ENCODE measurements at regions not wholly inside any gene's neighbourhood (a gene's known extent, or its start where the extent isn't known, plus 50 kb on each side); places are given as distances from the start of the nearest gene placed in this dataset.
"Not testable (repeated sequence)": the region's sequence is repeated elsewhere in the genome, so short reads cannot be mapped to it uniquely, and the experiment has no call there.

DNA sequence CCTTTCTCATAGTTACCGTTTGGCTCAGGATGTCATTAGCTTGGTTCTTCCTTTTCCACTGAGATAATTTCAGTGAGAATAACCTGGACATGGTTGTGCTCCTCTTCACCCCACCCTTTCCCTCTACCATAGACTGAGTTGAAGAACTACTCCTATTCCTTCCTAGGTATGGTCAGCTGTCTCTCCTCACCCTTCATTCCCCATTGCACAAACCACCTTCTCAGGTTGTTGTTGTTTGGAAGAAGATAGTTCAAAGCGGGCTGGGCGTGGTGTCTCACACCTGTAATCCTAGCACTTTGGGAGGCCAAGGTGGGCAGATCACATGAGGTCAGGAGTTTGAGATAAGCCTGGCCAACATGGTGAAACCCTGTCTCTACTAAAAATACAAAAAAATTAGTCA, 168.0 kb upstream of the TBL1XR1 start:
- not testable (repeated sequence) for ATAC-seq; DNase-seq; H3K27me3 Mint-ChIP-seq; H3K36me3 Mint-ChIP-seq (ENCODE audit: low read depth); H3K27ac Mint-ChIP-seq; H3K4me3 Mint-ChIP-seq; H3K9me3 Mint-ChIP-seq
- peaks cover 26% of the 10 kb centered on the region for H3K4me1 Mint-ChIP-seq

DNA sequence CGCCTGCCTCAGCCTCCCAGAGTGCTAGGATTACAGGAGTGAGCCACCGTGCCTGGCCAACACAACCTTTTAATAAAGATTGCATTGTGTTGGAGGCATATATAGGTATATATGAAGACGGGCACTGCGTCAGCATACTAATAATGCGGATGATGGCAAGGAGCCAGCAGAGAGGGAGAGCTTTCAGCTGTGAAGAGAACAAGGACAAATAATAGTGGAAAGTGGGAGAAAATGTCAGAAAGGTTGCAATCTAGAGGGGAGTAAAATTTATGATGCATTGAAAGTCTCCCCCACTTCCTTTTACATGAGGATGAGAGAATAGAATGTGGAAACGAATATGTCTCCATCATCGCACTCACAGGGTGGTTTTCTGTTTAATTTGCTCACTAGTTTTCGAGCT, 170.5 kb upstream of the TBL1XR1 start:
- Mint-ChIP-seq H3K36me3 (ENCODE audit: low read depth) (no peaks in the 10 kb centered on the region), H3K27ac (no peak overlapping the region), H3K27me3 (no peaks in the 10 kb centered on the region), H3K4me3 (no peak overlapping the region), H3K9me3 (no peaks in the 10 kb centered on the region), H3K4me1 (peaks cover 3% of the 10 kb centered on the region)
- DNase-seq (no peak), ATAC-seq (no peak)

DNA sequence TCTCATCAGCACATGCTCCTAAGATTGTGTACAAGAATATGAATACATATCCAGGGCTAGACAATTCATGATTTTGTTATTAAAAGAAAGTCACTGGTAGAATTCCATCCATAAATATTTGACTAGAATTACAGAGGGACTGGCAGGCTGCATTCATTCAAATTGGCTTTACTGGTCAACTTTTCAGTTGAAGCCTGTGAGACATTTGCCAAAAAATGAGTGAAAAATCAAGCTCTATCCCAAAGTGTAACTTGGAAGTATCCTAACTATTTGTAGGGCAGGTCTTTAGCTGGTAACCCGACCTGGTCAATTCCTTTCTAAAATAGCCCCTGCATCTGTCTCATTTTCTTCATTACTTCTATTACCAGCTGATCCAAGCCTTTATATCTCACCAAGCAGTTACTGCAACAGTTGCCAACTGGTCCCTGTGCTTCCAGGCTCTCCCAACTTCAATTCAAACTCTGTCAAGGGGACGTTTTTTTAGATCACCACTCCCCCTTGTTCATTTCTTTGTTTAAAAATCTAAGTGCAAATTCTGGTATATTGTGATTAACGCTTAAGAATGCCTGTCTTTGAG, 173.1 kb upstream of the TBL1XR1 start:
- ATAC-seq, result no peak
- DNase-seq, result no peak
- Mint-ChIP-seq H3K27ac (no peak overlapping the region), H3K9me3 (no peaks in the 10 kb centered on the region), H3K27me3 (no peaks in the 10 kb centered on the region), H3K4me3 (no peak overlapping the region), H3K4me1 (no peaks in the 10 kb centered on the region), H3K36me3 (ENCODE audit: low read depth) (no peaks in the 10 kb centered on the region)

DNA sequence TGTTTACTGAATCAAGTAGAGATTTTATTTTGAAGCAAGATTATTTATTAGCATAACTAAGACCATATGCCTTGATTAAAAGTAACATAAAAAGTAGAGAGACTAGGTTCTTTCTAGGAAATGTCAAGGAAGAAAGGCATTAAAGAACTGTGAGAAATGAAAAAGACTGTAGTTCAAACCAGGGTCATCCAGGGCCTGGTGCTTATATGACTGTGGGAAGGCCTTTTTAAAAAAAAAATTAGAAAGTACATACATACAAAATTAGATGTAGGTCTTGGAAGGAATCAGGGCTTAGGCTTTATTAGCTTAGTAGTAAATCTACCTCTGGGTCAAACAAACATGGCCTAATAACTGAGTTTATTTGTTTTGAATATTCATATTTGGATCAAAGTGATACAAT, 173.9 kb upstream of the TBL1XR1 start:
- ATAC-seq, result no peak
- no peak overlapping the region for H3K27ac Mint-ChIP-seq
- H3K9me3 Mint-ChIP-seq, result no peaks in the 10 kb centered on the region
- DNase-seq, result no peak
- H3K4me3 Mint-ChIP-seq, result no peak overlapping the region
- no peaks in the 10 kb centered on the region for H3K27me3 Mint-ChIP-seq
- no peaks in the 10 kb centered on the region for H3K36me3 Mint-ChIP-seq (ENCODE audit: low read depth)
- no peaks in the 10 kb centered on the region for H3K4me1 Mint-ChIP-seq

DNA sequence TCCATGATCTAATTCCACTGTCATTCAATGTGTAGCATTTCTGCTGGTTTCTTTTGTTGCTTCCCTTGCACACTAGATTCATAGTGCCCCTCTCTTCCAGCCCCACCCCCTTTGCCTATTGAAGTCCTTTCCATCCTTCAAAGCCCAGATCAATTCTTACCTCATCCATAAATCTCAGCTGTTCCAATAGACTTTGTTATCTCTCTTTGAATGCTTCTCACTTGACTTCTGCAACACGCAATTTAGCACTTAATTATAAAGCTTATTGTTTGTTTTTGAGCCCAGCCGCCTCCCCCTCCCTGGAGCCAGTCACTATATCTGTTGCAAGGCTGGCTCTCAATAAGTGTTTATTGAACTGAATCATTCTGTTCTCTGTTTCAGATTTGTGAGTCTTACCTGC, 174.6 kb upstream of the TBL1XR1 start:
- Mint-ChIP-seq H3K27ac (no peak overlapping the region), H3K4me3 (no peak overlapping the region), H3K36me3 (ENCODE audit: low read depth) (no peaks in the 10 kb centered on the region), H3K4me1 (no peaks in the 10 kb centered on the region), H3K27me3 (no peaks in the 10 kb centered on the region), H3K9me3 (no peaks in the 10 kb centered on the region)
- no peak for ATAC-seq
- no peak for DNase-seq

DNA sequence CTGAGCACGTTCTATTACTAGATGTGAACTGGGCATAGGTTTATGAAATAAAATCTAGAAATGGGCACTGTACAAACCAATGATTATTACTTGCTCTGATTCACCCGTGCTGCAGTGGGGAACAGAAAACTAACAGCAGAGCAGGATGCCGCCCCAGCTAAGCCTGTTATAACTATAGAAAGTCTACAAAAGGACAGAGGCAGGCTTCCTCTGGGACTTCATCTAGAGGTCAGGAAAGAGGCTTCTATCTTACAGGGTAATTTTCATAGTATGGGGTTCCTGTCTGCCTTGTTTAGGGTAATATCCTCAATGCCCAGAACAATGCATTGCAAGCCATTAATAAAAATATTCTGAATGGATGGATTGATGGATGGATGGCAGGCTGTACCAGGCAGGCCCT, 177.0 kb upstream of the TBL1XR1 start:
- no peaks in the 10 kb centered on the region for H3K9me3 Mint-ChIP-seq
- no peak overlapping the region for H3K27ac Mint-ChIP-seq
- no peak overlapping the region for H3K4me3 Mint-ChIP-seq
- no peaks in the 10 kb centered on the region for H3K36me3 Mint-ChIP-seq (ENCODE audit: low read depth)
- peaks cover 5% of the 10 kb centered on the region for H3K4me1 Mint-ChIP-seq
- DNase-seq (no peak), ATAC-seq (no peak)
- no peaks in the 10 kb centered on the region for H3K27me3 Mint-ChIP-seq

DNA sequence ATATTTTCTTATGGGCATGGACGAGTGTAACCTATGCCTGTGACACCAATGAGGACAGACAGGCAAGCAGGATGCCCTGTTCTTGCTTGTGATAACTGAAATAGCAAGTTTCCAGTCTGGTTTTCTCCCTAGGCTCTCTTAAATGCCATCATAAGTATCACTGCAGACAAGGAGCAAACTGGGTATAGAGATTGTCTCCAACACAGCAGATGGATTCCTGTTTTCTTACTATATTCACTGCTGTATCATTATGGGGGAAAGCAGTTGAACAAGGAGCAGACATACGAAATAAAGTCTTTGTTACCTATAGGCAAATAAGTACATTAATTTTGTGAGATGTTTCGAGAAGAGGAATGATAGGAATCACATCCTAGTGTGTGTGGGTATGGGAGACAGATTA, 178.0 kb upstream of the TBL1XR1 start:
- no peak for DNase-seq
- Mint-ChIP-seq H3K9me3 (no peaks in the 10 kb centered on the region), H3K4me3 (no peak overlapping the region), H3K27me3 (no peaks in the 10 kb centered on the region), H3K4me1 (peaks cover 5% of the 10 kb centered on the region), H3K36me3 (ENCODE audit: low read depth) (no peaks in the 10 kb centered on the region), H3K27ac (no peak overlapping the region)
- no peak for ATAC-seq

DNA sequence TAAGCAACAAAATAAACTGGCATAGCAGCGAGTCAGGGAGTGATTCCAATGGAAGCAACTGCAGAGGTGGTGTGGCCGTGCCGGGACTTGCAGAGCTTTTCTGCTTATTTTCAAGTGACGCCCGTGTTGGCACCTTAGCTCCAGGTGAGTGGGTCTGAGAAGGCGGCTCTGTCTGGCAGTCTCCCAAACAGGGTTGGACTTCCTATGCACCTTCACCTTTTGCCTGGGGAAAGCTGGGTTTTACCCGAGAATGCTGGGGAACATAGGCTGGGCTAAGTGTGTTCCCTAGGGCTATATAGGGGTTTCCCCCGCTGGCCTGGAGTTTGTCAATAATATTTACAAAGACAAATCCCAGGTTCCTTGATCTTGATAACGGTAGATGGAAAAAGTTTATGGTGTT, 179.9 kb upstream of the TBL1XR1 start:
- Mint-ChIP-seq H3K9me3 (peaks cover 1% of the 10 kb centered on the region), H3K36me3 (ENCODE audit: low read depth) (peaks cover 2% of the 10 kb centered on the region), H3K27ac (no peak overlapping the region), H3K4me1 (peaks cover 5% of the 10 kb centered on the region), H3K27me3 (no peaks in the 10 kb centered on the region), H3K4me3 (no peak overlapping the region)
- no peak for DNase-seq
- no peak for ATAC-seq

DNA sequence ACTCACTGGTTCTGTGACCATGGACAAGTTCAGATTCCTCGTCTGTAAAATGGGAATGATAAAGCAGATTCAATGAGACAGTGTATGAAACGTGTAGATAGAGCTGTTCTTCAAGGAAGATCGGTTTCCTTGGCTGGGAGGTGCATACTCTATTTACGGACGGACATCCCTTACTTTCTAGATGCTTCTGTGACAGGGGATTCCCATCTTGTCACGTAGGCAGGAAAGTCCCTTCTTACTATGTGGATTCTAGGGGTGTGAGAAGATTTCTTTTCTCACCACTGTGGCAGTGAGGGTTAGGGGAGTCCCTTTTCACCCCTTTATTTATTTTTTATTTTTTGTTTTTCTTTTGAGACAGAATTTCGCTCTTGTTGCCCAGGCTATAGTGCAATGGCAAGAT, 180.9 kb upstream of the TBL1XR1 start:
- ATAC-seq, result no peak
- Mint-ChIP-seq H3K9me3 (peaks cover 4% of the 10 kb centered on the region), H3K27me3 (no peaks in the 10 kb centered on the region), H3K27ac (no peak overlapping the region), H3K36me3 (ENCODE audit: low read depth) (peaks cover 2% of the 10 kb centered on the region), H3K4me3 (no peak overlapping the region), H3K4me1 (peaks cover 5% of the 10 kb centered on the region)
- DNase-seq, result no peak

DNA sequence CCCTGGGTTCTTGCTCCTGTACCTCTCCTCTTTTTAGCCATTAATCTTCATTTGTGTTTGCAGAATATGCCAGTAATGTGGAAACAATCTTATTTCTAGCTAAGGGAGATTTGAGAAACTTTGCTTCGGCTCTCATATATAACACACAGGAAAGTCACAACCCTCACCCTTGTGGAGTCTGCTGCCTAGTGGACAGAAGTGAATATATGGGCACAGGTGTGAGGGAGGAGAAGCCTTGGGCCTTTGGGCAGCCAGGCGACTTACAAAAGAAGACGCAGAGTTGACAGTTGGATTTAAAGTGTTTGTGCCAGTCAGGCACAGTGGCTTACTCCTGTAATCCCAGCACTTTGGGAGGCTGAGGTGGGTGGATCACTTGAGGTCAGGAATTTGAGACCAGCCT, 181.8 kb upstream of the TBL1XR1 start:
- DNase-seq (no peak), ATAC-seq (no peak)
- Mint-ChIP-seq H3K27me3 (no peaks in the 10 kb centered on the region), H3K36me3 (ENCODE audit: low read depth) (peaks cover 2% of the 10 kb centered on the region), H3K27ac (no peak overlapping the region), H3K4me3 (no peak overlapping the region), H3K9me3 (peaks cover 4% of the 10 kb centered on the region), H3K4me1 (peaks cover 5% of the 10 kb centered on the region)

DNA sequence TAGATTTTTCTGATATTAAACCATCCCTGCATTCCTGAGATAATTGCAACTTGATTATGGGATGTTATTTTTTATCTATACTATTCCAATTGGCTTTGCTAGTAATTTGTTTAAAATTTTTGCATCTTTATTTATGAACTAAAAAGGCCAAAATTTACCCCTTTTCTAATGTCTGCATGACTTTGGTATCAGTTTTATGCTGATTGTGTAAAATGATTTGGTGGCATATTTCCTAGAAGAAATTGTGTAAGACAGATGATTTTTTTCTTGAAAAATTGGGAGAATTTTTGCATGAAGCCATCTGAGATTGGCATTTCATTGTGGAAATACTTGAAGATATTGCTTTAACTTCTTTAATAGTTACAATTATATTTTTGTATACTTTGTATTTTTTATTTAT, 183.8 kb upstream of the TBL1XR1 start:
- Mint-ChIP-seq H3K4me3 (no peak overlapping the region), H3K27ac (no peak overlapping the region), H3K9me3 (peaks cover 4% of the 10 kb centered on the region), H3K36me3 (ENCODE audit: low read depth) (peaks cover 2% of the 10 kb centered on the region), H3K27me3 (no peaks in the 10 kb centered on the region), H3K4me1 (peaks cover 11% of the 10 kb centered on the region)
- ATAC-seq (no peak), DNase-seq (no peak)

DNA sequence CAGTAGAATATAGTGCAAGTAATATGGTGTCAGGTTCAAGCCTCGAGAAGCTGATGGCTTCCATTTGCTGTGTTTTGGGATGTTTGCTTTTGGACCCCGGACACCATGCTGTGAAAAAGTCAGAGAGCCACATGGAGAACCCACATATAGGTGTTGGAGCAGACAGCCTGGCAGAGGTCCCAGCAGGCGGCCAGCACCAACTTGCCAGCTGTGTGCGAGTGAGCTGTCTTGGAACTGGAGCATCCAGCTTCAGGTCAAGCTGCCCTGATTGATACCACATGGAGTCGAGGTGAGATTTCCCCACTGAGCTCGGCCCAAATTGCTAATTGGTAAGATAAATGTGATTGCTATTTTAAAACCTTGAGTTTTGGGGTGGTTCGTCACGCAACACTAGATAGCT, 185.7 kb upstream of the TBL1XR1 start:
- H3K36me3 Mint-ChIP-seq (ENCODE audit: low read depth), result peaks cover 2% of the 10 kb centered on the region
- H3K4me3 Mint-ChIP-seq, result no peak overlapping the region
- H3K27me3 Mint-ChIP-seq, result no peaks in the 10 kb centered on the region
- no peak for DNase-seq
- peaks cover 8% of the 10 kb centered on the region for H3K9me3 Mint-ChIP-seq
- ATAC-seq, result no peak
- H3K4me1 Mint-ChIP-seq, result peaks cover 9% of the 10 kb centered on the region
- no peak overlapping the region for H3K27ac Mint-ChIP-seq

DNA sequence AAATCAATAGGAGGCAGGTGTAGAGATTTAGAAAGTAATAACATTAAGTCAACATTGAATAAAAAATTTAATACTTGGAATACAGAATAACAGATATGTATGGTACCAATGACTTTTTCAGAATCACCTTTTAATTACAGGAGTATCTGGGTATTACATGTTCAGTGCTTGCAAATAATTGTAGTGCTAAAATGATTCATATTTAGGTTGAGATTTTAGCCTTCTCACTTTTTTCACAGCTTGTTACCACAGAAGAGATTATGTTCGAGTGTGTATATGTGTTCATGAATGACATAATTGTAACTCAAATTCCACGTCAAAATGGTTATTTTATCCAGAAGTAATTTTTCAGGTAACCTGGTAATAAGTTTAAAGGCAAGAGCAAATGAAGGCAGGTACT, 187.9 kb upstream of the TBL1XR1 start:
- Mint-ChIP-seq H3K36me3 (ENCODE audit: low read depth) (peaks cover 2% of the 10 kb centered on the region), H3K27me3 (no peaks in the 10 kb centered on the region), H3K9me3 (peaks cover 8% of the 10 kb centered on the region), H3K4me1 (peaks cover 6% of the 10 kb centered on the region), H3K4me3 (no peak overlapping the region), H3K27ac (no peak overlapping the region)
- ATAC-seq (no peak), DNase-seq (no peak)

DNA sequence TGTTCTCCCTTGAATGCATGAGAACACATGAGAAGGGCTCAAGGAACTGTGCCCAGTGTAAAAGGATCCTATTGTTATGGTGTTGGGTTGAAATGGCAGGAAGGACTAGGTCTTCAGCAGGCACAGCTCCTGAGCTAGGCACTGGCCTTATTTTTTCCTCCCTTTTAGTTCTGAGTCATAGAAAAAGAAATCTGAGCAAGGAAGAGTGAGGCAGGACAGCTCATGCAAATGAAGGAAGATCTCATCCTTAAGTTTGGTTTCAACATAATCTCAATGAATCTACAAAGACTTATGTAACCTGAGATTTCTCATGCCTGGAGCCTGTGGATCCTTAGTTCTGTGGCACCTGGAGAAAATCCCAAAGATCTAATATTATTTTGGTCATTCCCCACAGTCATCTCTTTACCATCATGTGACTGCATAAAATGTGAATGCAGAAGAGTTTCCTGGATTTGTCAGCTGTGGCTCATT, 188.6 kb upstream of the TBL1XR1 start:
- Mint-ChIP-seq H3K36me3 (ENCODE audit: low read depth) (peaks cover 2% of the 10 kb centered on the region), H3K4me1 (peaks cover 6% of the 10 kb centered on the region), H3K27me3 (no peaks in the 10 kb centered on the region), H3K4me3 (no peak overlapping the region), H3K27ac (no peak overlapping the region), H3K9me3 (peaks cover 8% of the 10 kb centered on the region)
- no peak for DNase-seq
- no peak for ATAC-seq

DNA sequence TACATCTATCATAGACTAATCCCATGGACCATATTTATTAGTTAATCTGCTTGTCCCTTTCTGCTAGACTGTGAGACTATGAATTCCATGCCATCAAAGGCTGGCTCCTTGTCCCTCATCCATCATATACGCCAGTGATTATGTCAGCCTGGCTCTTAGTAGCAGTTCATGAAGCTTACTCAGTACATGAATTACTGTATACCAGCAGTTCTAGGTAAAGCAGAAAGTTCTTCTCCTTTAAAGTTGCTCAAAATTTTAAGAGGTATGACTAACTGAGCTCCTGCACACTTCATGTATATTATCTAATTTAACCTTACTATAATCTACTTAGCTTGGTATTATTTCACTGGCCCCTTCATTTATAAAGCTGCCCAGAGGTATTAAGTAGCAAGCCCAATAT, 190.9 kb upstream of the TBL1XR1 start:
- no peak overlapping the region for H3K4me3 Mint-ChIP-seq
- no peaks in the 10 kb centered on the region for H3K36me3 Mint-ChIP-seq (ENCODE audit: low read depth)
- peaks cover 6% of the 10 kb centered on the region for H3K4me1 Mint-ChIP-seq
- DNase-seq (no peak), ATAC-seq (no peak)
- peaks cover 3% of the 10 kb centered on the region for H3K9me3 Mint-ChIP-seq
- no peaks in the 10 kb centered on the region for H3K27me3 Mint-ChIP-seq
- H3K27ac Mint-ChIP-seq, result no peak overlapping the region

All from activated naive CD8-positive, alpha-beta T cell treated with anti-CD3 and anti-CD28 coated beads, Interleukin-2, amount 50 U/mL, for 24 hours (primary cell).